Endothelial cell of umbilical vein (primary cell): ENCODE measurements at regions not wholly inside any gene's neighbourhood (a gene's known extent, or its start where the extent isn't known, plus 50 kb on each side); places are given as distances from the start of the nearest gene placed in this dataset.

Experiments
- BruUV-seq: library from RNA; stranded (reverse); fragments of 400-500 nt; replicated peaks from 2 replicates; lab custom pipeline; 2021; lab: Mats Ljungman, UMichigan
- CTCF ChIA-PET: fragments of 300-600, 350-600 bp; sonication (Branson Sonifier 250); formaldehyde crosslinking; loops from one replicate; lab custom pipeline; 2021; ENCODE audit warnings: antibody characterized with exemption, inconsistent platforms; lab: Charles Lee
- POLR2A ChIA-PET: fragments of 300-600, 350-600 bp; sonication (Branson Sonifier 250); formaldehyde crosslinking; loops from one replicate; lab custom pipeline; 2021; ENCODE audit warnings: antibody characterized with exemption, inconsistent platforms; lab: Charles Lee
- DNase-seq: peaks from one replicate; pipeline ENCODE4 v3.0.0-alpha.2; 2011; ENCODE audit warnings: low read depth, low spot score
- FAIRE-seq: peaks from 2 replicates; lab custom pipeline; 2011; peaks lifted over from hg19 to GRCh38; lab: Jason Lieb, UNC
- H2AFZ ChIP-seq: 2 replicates; pipeline ENCODE4 v1.6.0; 2012; ENCODE audit warnings: low read depth, low read length, control low read depth, inconsistent platforms
- H3K27ac ChIP-seq: 2 replicates; pipeline ENCODE4 v1.5.1; 2011; ENCODE audit warnings: low read depth, mild to moderate bottlenecking, control low read depth, low read length, moderate library complexity; ENCODE audit not compliant: insufficient read depth
- H3K27me3 ChIP-seq, 2 experiments: 2 replicates each; pipeline versions ENCODE4 v1.6.0 to v1.6.1; 2011; ENCODE audit warnings: low read length in 2 of 2, mixed read lengths in 1 of 2; ENCODE audit not compliant: control insufficient read depth in 2 of 2, insufficient read depth in 2 of 2
- H3K36me3 ChIP-seq, 2 experiments: 2 replicates in 1 of 2; 3 replicates in 1 of 2; pipeline ENCODE4 v1.5.1; 2011; ENCODE audit warnings: low read length in 2 of 2, mild to moderate bottlenecking in 1 of 2, moderate library complexity in 1 of 2; ENCODE audit not compliant: control insufficient read depth in 2 of 2, insufficient read depth in 2 of 2; ENCODE audit errors: extremely low read depth in 1 of 2
- H3K4me1 ChIP-seq: 3 replicates; pipeline ENCODE4 v1.5.1; 2011; ENCODE audit warnings: mild to moderate bottlenecking, low read length; ENCODE audit not compliant: control insufficient read depth, insufficient read depth; ENCODE audit errors: extremely low read depth
- H3K4me2 ChIP-seq: 2 replicates; pipeline ENCODE4 v1.6.1; 2011; ENCODE audit warnings: low read length, control low read depth, mixed read lengths; ENCODE audit not compliant: insufficient read depth
- H3K4me3 ChIP-seq, 3 experiments: fragments of 200-600 bp in 1 of 3; sonication (generic), shearing (Covaris generic) in 1 of 3; replicated peaks in 1 of 3; 2 replicates each; pipeline ENCODE4 v1.5.1; 2011 to 2016; ENCODE audit warnings: control low read depth in 3 of 3, low read length in 3 of 3, mild to moderate bottlenecking in 2 of 3, inconsistent platforms in 1 of 3, low read depth in 1 of 3, moderate library complexity in 1 of 3; ENCODE audit not compliant: insufficient read depth in 1 of 3
- H3K79me2 ChIP-seq: 2 replicates; pipeline ENCODE4 v1.6.0; 2012; ENCODE audit warnings: low read length, inconsistent platforms; ENCODE audit not compliant: control insufficient read depth, insufficient read depth
- H3K9ac ChIP-seq: replicated peaks from 2 replicates; pipeline ENCODE3; 2011; ENCODE audit warnings: low read length, control low read depth; ENCODE audit not compliant: insufficient read depth; ENCODE audit errors: extremely low read depth
- H3K9me1 ChIP-seq: replicated peaks from 3 replicates; pipeline ENCODE4 v1.6.0; 2011; ENCODE audit warnings: mild to moderate bottlenecking, low read length; ENCODE audit not compliant: control insufficient read depth, insufficient read depth; ENCODE audit errors: extremely low read depth
- H3K9me3 ChIP-seq: replicated peaks from 2 replicates; pipeline ENCODE4 v1.5.1; 2012; ENCODE audit warnings: low read length, inconsistent platforms; ENCODE audit not compliant: control insufficient read depth, insufficient read depth
- H4K20me1 ChIP-seq: replicated peaks from 2 replicates; pipeline ENCODE3; 2011; ENCODE audit warnings: mild to moderate bottlenecking, low read length; ENCODE audit not compliant: control insufficient read depth, insufficient read depth; ENCODE audit errors: extremely low read depth
- CTCF ChIP-seq, 2 donors: IDR thresholded peaks; 1 replicate in 1 of 2; 2 replicates in 1 of 2; pipeline ENCODE4 v1.5.1; 2011; ENCODE audit warnings: low read length in 2 of 2, mild to moderate bottlenecking in 2 of 2, moderate library complexity in 2 of 2, control low read depth in 1 of 2, inconsistent platforms in 1 of 2, low read depth in 1 of 2; ENCODE audit not compliant: insufficient read depth in 1 of 2; ENCODE audit errors: extremely low read depth in 1 of 2
- EZH2 ChIP-seq: IDR thresholded peaks from 2 replicates; pipeline ENCODE4 v1.6.1; 2012; ENCODE audit warnings: borderline replicate concordance, low read depth, mild to moderate bottlenecking, moderate library complexity, low read length, inconsistent platforms; ENCODE audit not compliant: severe bottlenecking
- FOS ChIP-seq: IDR thresholded peaks from 2 replicates; pipeline ENCODE4 v1.6.1; 2011; ENCODE audit warnings: mild to moderate bottlenecking, low read length, moderate library complexity, borderline replicate concordance; ENCODE audit not compliant: insufficient read depth
- GATA2 ChIP-seq: IDR thresholded peaks from 2 replicates; pipeline ENCODE4 v1.7.0; 2011; ENCODE audit warnings: low read depth, mild to moderate bottlenecking, moderate library complexity, mixed read lengths, low read length; ENCODE audit not compliant: insufficient read length, insufficient read depth
- JUN ChIP-seq: IDR thresholded peaks from 2 replicates; pipeline ENCODE4 v1.6.1; 2011; ENCODE audit warnings: borderline replicate concordance, low read depth; ENCODE audit not compliant: insufficient read length, insufficient read depth
- MAX ChIP-seq: IDR thresholded peaks from 2 replicates; pipeline ENCODE4 v1.6.1; 2011; ENCODE audit not compliant: insufficient read depth, insufficient read length
- MYC ChIP-seq: IDR thresholded peaks from one replicate; pipeline ENCODE4 v1.6.1; 2011; ENCODE audit warnings: mild to moderate bottlenecking, low read depth, low read length
- POLR2A ChIP-seq: IDR thresholded peaks from 2 replicates; pipeline ENCODE4 v1.6.1; 2012; ENCODE audit warnings: low read depth, mild to moderate bottlenecking, control low read depth, low read length
- POLR2AphosphoS5 ChIP-seq: IDR thresholded peaks from 2 replicates; pipeline ENCODE4 v1.6.1; 2012; ENCODE audit warnings: low read depth, mild to moderate bottlenecking, control low read depth, low read length, moderate library complexity; ENCODE audit not compliant: insufficient read depth
- dilution Hi-C: fragments of 300-500 bp; cut with MboI; formaldehyde crosslinking; loops from one replicate; pipeline ENCODE4 v1.15.0; 2019; ENCODE audit warnings: low sequenced_read_pairs; ENCODE audit not compliant: extremely low pct_ligation_motif_present
- intact Hi-C: fragments of 100-400 bp; cut with micrococcal nuclease; formaldehyde crosslinking; loops from one replicate; pipeline ENCODE4 v1.10.0; 2022

DNA sequence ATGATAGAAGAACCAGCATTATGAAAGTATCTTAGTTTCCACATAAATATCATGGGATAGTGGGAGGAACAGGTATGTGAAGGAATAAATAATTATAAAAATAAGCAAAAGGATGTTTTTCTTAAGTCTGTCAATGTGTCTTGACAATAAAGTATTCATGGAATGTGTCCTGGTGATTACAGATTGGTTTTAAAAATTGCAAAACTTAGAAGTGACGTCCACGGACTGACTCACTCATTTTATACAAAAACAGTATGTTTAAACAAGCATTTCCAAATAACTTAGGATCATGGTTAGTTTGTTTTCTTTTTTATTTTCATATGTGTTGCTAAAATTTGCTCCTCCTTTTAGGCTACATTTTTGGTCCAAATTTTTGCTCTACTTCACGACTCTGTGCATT, 687.0 kb upstream of the NECTIN3 start:
- BruUV-seq, result no TSS peak
- CTCF ChIA-PET, result no interaction called here
- Histone ChIP-seq H3K4me3 (no peak overlapping the region), H2AFZ (no peak overlapping the region), H3K27ac (no peak overlapping the region), H3K9ac (no peak overlapping the region), H4K20me1 (no peaks in the 10 kb centered on the region), H3K79me2 (no peaks in the 10 kb centered on the region), H3K9me1 (no peaks in the 10 kb centered on the region), H3K4me1 (peaks cover 1% of the 10 kb centered on the region), H3K4me2 (no peak overlapping the region), H3K9me3 (no peaks in the 10 kb centered on the region), H3K27me3 (no peaks in the 10 kb centered on the region), H3K36me3 (no peaks in the 10 kb centered on the region)
- POLR2A ChIA-PET, result no interaction called here
- dilution Hi-C loops, result no loop called here
- TF ChIP-seq EZH2, result no peak
- no peak for TF ChIP-seq FOS
- no peak for TF ChIP-seq JUN
- TF ChIP-seq POLR2A, result no peak
- no peak for TF ChIP-seq POLR2AphosphoS5
- TF ChIP-seq MAX, result no peak
- no peak for TF ChIP-seq GATA2
- TF ChIP-seq MYC, result no peak
- TF ChIP-seq CTCF (IDR thresholded peaks at IDR 0.05; ENCODE audit: extremely low read depth in 1 of 2, insufficient read depth in 1 of 2, low read depth in 1 of 2, low read length in 2 of 2), result no peak
- intact Hi-C loops, result no loop called here
- no peak for DNase-seq
- FAIRE-seq, result no peak
